GM21576 (cell line): ENCODE measurements at regions not wholly inside any gene's neighbourhood (a gene's known extent, or its start where the extent isn't known, plus 50 kb on each side); places are given as distances from the start of the nearest gene placed in this dataset.

Experiments used
- ATAC-seq: cut with Tn5 transposase; IDR thresholded peaks from one replicate; pipeline ENCODE4 v1.9.1; 2021; ENCODE audit warnings: mild to moderate bottlenecking, moderate library complexity; ENCODE audit not compliant: unreplicated experiment

- ATAC-seq = no peak
Measured at GRCh38 chr12:115160271-115161128, 476.5 kb upstream of the TBX3 start.

GRCh38 chr12:115158816-115159215 is 474.8 kb upstream of the TBX3 start:
- ATAC-seq = no peak

GRCh38 chr12:115155665-115156645 is 472.0 kb upstream of the TBX3 start:
- no peak for ATAC-seq

GRCh38 chr12:115149685-115150378 is 465.9 kb upstream of the TBX3 start:
- ATAC-seq = no peak

- no peak for ATAC-seq
Measured at GRCh38 chr12:115149279-115149678, 465.3 kb upstream of the TBX3 start.

GRCh38 chr12:115147916-115148315 is 463.9 kb upstream of the TBX3 start:
- no peak for ATAC-seq

GRCh38 chr12:115146453-115146852 is 462.5 kb upstream of the TBX3 start:
- no peak for ATAC-seq

- ATAC-seq = no peak
Measured at GRCh38 chr12:115144425-115144824, 460.4 kb upstream of the TBX3 start.

GRCh38 chr12:115140981-115141655 is 457.1 kb upstream of the TBX3 start:
- no peak for ATAC-seq

GRCh38 chr12:115137812-115138521 is 454.0 kb upstream of the TBX3 start:
- no peak for ATAC-seq

- ATAC-seq = no peak
Measured at GRCh38 chr12:115135800-115136211, 451.8 kb upstream of the TBX3 start.

GRCh38 chr12:115134298-115134697 is 450.3 kb upstream of the TBX3 start:
- ATAC-seq = no peak

GRCh38 chr12:115132905-115133304 is 448.9 kb upstream of the TBX3 start:
- no peak for ATAC-seq

- no peak for ATAC-seq
Measured at GRCh38 chr12:115132145-115132544, 448.2 kb upstream of the TBX3 start.

- ATAC-seq = no peak
Measured at GRCh38 chr12:115129727-115130126, 445.8 kb upstream of the TBX3 start.

- ATAC-seq = no peak
Measured at GRCh38 chr12:115121053-115121452, 437.1 kb upstream of the TBX3 start.

GRCh38 chr12:115118177-115118724 is 434.3 kb upstream of the TBX3 start:
- no peak for ATAC-seq

GRCh38 chr12:115114140-115114539 is 430.2 kb upstream of the TBX3 start:
- ATAC-seq = no peak

- ATAC-seq = no peak
Measured at GRCh38 chr12:115109863-115110262, 425.9 kb upstream of the TBX3 start.
